Gastrocnemius medialis (tissue), 4 donors: ENCODE measurements at regions not wholly inside any gene's neighbourhood (a gene's known extent, or its start where the extent isn't known, plus 50 kb on each side); places are given as distances from the start of the nearest gene placed in this dataset.

ENCODE experiments used
- ATAC-seq, 2 donors: fragments of 150-250 bp; one replicate each; pipeline ENCODE4 v1.9.1; 2016
- DNase-seq, 2 donors: peaks; one replicate each; pipeline ENCODE4 v3.0.0-alpha.2; 2019
- H3K27ac ChIP-seq, 4 donors: fragments of 200-600 bp; sonication (generic); 1 replicate in 1 of 4; 2 replicates in 3 of 4; pipeline ENCODE4 v1.5.1; 2016 to 2018; ENCODE audit warnings: mild to moderate bottlenecking in 2 of 4, moderate library complexity in 1 of 4
- H3K27me3 ChIP-seq, 3 donors: fragments of 200-600 bp; sonication (generic) in 2 of 3; 1 replicate in 1 of 3; 2 replicates in 2 of 3; pipeline versions ENCODE4 v1.5.1 to v1.6.0; 2016 to 2019; ENCODE audit warnings: mild to moderate bottlenecking in 1 of 3, moderate library complexity in 1 of 3
- H3K36me3 ChIP-seq, 2 donors: fragments of 200-600 bp; sonication (generic) in 1 of 2; one replicate each; pipeline ENCODE4 v1.5.1; 2017 to 2018
- H3K4me1 ChIP-seq, 2 donors: fragments of 200-600 bp; sonication (generic) in 1 of 2; one replicate each; pipeline ENCODE4 v1.5.1; 2016 to 2017; ENCODE audit warnings: mild to moderate bottlenecking in 2 of 2
- H3K4me3 ChIP-seq, 4 donors: fragments of 200-600 bp; sonication (generic) in 3 of 4; 1 replicate in 1 of 4; 2 replicates in 3 of 4; pipeline ENCODE4 v1.5.1; 2016 to 2019; ENCODE audit warnings: mild to moderate bottlenecking in 2 of 4
- H3K9me3 ChIP-seq, 3 donors: fragments of 200-600 bp; sonication (generic) in 2 of 3; 1 replicate in 1 of 3; 2 replicates in 2 of 3; pipeline ENCODE4 v1.5.1; 2016 to 2019
- POLR2A ChIP-seq, 2 donors: fragments of 450-650 bp; IDR thresholded peaks; one replicate each; pipeline ENCODE4 v1.6.1; 2017; ENCODE audit warnings: antibody characterized with exemption in 2 of 2, mild to moderate bottlenecking in 2 of 2, moderate library complexity in 2 of 2
- in situ Hi-C, 4 donors: fragments of 200-750 bp; cut with MboI; loops; one replicate each; pipeline versions ENCODE4 v1.15.0 to v1.8.0; 2017; ENCODE audit warnings: low sequenced_read_pairs in 4 of 4
- intact Hi-C: fragments of 100-400 bp; cut with DNase I; formaldehyde crosslinking; loops from one replicate; pipeline ENCODE4 v1.15.1; 2023; ENCODE audit warnings: low total_unique reads
- TF ChIP-seq, protein P1 (sequence below), 5 experiments: fragments of 450-650 bp in 3 of 5; fragments of 200-600 bp in 2 of 5; sonication (generic) in 2 of 5; IDR thresholded peaks in 4 of 5; conservative IDR thresholded peaks in 1 of 5; 1 replicate in 4 of 5; 2 replicates in 1 of 5; pipeline ENCODE4 v1.5.1; 2016 to 2019; ENCODE audit warnings: antibody characterized with exemption in 5 of 5, mild to moderate bottlenecking in 3 of 5, moderate library complexity in 3 of 5

GRCh38 chr18:59769129-59769865, 72.1 kb upstream of the CCBE1 start:
- H3K27me3 ChIP-seq, result no peaks in the 10 kb centered on the region
- no peak overlapping the region for H3K4me3 ChIP-seq
- intact Hi-C loops (no loop called here), in situ Hi-C loops (no loop called here)
- H3K9me3 ChIP-seq, result no peaks in the 10 kb centered on the region
- H3K27ac ChIP-seq, result peak overlapping the region in 1 of 4 donors; percentile 46
- ATAC-seq (peak; percentile 52 to 65), DNase-seq (no peak)
- no peaks in the 10 kb centered on the region for H3K36me3 ChIP-seq
- TF ChIP-seq, protein P1, sequence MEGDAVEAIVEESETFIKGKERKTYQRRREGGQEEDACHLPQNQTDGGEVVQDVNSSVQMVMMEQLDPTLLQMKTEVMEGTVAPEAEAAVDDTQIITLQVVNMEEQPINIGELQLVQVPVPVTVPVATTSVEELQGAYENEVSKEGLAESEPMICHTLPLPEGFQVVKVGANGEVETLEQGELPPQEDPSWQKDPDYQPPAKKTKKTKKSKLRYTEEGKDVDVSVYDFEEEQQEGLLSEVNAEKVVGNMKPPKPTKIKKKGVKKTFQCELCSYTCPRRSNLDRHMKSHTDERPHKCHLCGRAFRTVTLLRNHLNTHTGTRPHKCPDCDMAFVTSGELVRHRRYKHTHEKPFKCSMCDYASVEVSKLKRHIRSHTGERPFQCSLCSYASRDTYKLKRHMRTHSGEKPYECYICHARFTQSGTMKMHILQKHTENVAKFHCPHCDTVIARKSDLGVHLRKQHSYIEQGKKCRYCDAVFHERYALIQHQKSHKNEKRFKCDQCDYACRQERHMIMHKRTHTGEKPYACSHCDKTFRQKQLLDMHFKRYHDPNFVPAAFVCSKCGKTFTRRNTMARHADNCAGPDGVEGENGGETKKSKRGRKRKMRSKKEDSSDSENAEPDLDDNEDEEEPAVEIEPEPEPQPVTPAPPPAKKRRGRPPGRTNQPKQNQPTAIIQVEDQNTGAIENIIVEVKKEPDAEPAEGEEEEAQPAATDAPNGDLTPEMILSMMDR (IDR thresholded peaks at IDR 0.05 in 4 of 5, conservative IDR thresholded peaks at IDR 0.05 in 1 of 5), result no peak
- TF ChIP-seq POLR2A (IDR thresholded peaks at IDR 0.05), result no peak
- no peaks in the 10 kb centered on the region for H3K4me1 ChIP-seq

GRCh38 chr18:59768409-59768808, 71.2 kb upstream of the CCBE1 start:
- H3K4me1 ChIP-seq, result no peaks in the 10 kb centered on the region
- TF ChIP-seq POLR2A (IDR thresholded peaks at IDR 0.05), result no peak
- TF ChIP-seq, protein P1 (IDR thresholded peaks at IDR 0.05 in 4 of 5, conservative IDR thresholded peaks at IDR 0.05 in 1 of 5), result no peak

GRCh38 chr18:59767732-59768131, 70.5 kb upstream of the CCBE1 start:
- ATAC-seq (no peak), DNase-seq (no peak)
- in situ Hi-C loops (no loop called here), intact Hi-C loops (no loop called here)
- no peaks in the 10 kb centered on the region for H3K27me3 ChIP-seq
- no peak overlapping the region for H3K27ac ChIP-seq
- H3K9me3 ChIP-seq, result no peaks in the 10 kb centered on the region
- H3K4me3 ChIP-seq, result no peak overlapping the region
- no peaks in the 10 kb centered on the region for H3K4me1 ChIP-seq
- no peaks in the 10 kb centered on the region for H3K36me3 ChIP-seq
- TF ChIP-seq, protein P1 (IDR thresholded peaks at IDR 0.05 in 4 of 5, conservative IDR thresholded peaks at IDR 0.05 in 1 of 5), result no peak
- TF ChIP-seq POLR2A (IDR thresholded peaks at IDR 0.05), result no peak

More at GRCh38 chr18:59768409-59768808, 71.2 kb upstream of the CCBE1 start:
- no peak overlapping the region for H3K27ac ChIP-seq
- no peaks in the 10 kb centered on the region for H3K36me3 ChIP-seq
- no peaks in the 10 kb centered on the region for H3K27me3 ChIP-seq
- no peaks in the 10 kb centered on the region for H3K9me3 ChIP-seq
- DNase-seq (no peak), ATAC-seq (no peak)
- in situ Hi-C loops (no loop called here), intact Hi-C loops (no loop called here)
- H3K4me3 ChIP-seq, result no peak overlapping the region

DNA sequence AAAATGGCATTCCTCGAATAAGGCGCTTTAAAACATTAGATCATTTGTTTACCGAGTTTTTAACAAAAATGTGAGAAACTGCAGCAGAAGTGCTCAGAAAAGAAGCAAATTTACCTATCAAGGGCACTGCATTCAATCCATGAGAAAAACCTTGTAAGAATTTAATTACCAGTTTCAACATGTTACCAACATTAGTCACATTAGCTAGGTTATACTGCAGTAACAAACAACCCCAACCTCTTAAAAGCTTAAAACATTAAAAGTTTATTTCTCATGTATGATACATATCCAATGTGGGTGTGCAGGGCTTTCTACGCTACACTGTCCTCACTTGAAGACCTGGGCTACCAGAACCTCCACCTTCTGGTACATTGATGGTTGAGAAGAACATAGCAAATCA, 68.1 kb upstream of the CCBE1 start:
- TF ChIP-seq, protein P1 (IDR thresholded peaks at IDR 0.05 in 4 of 5, conservative IDR thresholded peaks at IDR 0.05 in 1 of 5), result no peak
- TF ChIP-seq POLR2A (IDR thresholded peaks at IDR 0.05), result no peak
- H3K27ac ChIP-seq, result no peak overlapping the region
- no peaks in the 10 kb centered on the region for H3K4me1 ChIP-seq
- H3K27me3 ChIP-seq, result no peaks in the 10 kb centered on the region
- H3K9me3 ChIP-seq, result no peaks in the 10 kb centered on the region
- no peak overlapping the region for H3K4me3 ChIP-seq
- in situ Hi-C loops (no loop called here), intact Hi-C loops (no loop called here)
- DNase-seq (no peak), ATAC-seq (no peak)
- no peaks in the 10 kb centered on the region for H3K36me3 ChIP-seq

- intact Hi-C loops (no loop called here), in situ Hi-C loops (no loop called here)
- ATAC-seq (no peak), DNase-seq (no peak)
- Histone ChIP-seq H3K4me3 (no peak overlapping the region), H3K27ac (no peak overlapping the region), H3K27me3 (no peaks in the 10 kb centered on the region), H3K9me3 (no peaks in the 10 kb centered on the region), H3K4me1 (no peaks in the 10 kb centered on the region), H3K36me3 (no peaks in the 10 kb centered on the region)
- no peak for TF ChIP-seq POLR2A (IDR thresholded peaks at IDR 0.05)
- TF ChIP-seq, protein P1 (IDR thresholded peaks at IDR 0.05 in 4 of 5, conservative IDR thresholded peaks at IDR 0.05 in 1 of 5), result no peak
Measured at GRCh38 chr18:59764281-59764680, 67.1 kb upstream of the CCBE1 start.
